ENCODE measurements at regions not wholly inside any gene's neighbourhood (a gene's known extent, or its start where the extent isn't known, plus 50 kb on each side); places are given as distances from the start of the nearest gene placed in this dataset.

DNA sequence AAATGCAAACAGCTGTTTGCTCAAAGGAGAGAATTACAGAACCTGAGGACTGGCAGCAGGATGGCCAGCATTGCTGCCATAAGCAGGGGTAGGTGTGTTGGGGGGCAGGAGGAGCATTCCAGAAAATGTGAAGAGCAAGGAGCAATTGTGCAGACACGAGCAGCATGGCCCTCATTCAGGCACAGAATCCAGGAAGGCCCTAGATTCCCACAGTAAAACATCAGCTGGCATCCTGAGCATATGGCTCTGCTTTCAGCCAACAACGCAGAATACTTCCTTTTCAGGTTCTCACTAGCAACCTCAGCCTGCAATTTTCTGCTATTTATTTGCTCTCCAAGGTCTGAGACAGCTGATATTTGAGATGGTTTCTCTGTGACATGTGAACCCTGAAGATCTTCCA is 243.4 kb upstream of the POU3F2 start:
- 9 to 21% methylated on average over 2 of the region's 2 CpGs for WGBS, 2 donors

DNA sequence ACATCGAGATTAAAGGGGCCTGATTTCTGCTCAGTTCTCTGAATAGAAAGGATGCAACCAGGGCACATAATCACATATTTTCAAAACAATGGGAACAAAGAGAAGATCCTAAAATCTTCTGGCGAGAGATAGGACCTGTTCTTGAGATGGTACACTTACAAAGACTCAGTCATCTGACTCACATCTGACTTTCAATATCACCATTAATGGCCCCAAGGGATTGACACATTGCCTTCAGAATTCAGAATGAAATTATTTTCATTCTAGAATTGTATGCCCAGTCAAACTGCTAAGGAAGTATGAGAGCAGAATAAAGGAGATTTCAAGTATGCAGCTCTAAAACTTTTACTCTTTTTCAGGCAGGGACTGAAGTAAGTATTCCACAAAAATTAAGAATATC is 240.7 kb upstream of the POU3F2 start:
- DNase-seq, result no peak
- Histone ChIP-seq H3K4me1 (no peaks in the 10 kb centered on the region), H3K4me3 (no peak overlapping the region), H3K27me3 (no peaks in the 10 kb centered on the region), H3K27ac (no peak overlapping the region), H3K9me3 (no peaks in the 10 kb centered on the region), H3K36me3 (no peaks in the 10 kb centered on the region)
- TF ChIP-seq, protein P1, sequence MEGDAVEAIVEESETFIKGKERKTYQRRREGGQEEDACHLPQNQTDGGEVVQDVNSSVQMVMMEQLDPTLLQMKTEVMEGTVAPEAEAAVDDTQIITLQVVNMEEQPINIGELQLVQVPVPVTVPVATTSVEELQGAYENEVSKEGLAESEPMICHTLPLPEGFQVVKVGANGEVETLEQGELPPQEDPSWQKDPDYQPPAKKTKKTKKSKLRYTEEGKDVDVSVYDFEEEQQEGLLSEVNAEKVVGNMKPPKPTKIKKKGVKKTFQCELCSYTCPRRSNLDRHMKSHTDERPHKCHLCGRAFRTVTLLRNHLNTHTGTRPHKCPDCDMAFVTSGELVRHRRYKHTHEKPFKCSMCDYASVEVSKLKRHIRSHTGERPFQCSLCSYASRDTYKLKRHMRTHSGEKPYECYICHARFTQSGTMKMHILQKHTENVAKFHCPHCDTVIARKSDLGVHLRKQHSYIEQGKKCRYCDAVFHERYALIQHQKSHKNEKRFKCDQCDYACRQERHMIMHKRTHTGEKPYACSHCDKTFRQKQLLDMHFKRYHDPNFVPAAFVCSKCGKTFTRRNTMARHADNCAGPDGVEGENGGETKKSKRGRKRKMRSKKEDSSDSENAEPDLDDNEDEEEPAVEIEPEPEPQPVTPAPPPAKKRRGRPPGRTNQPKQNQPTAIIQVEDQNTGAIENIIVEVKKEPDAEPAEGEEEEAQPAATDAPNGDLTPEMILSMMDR (IDR thresholded peaks at IDR 0.05), result no peak
- no peak for TF ChIP-seq EP300 (IDR thresholded peaks at IDR 0.05)
- no peak for TF ChIP-seq POLR2AphosphoS5 (IDR thresholded peaks at IDR 0.05)
- TF ChIP-seq POLR2A (IDR thresholded peaks at IDR 0.05), result no peak
- WGBS, 2 donors, result 86 to 88% methylated on average over 2 of the region's 2 CpGs
- intact Hi-C loops (cut with DNase I), result no loop called here

More for the DNA sequence above, 243.4 kb upstream of the POU3F2 start:
- Histone ChIP-seq H3K4me3 (no peak overlapping the region), H3K27ac (no peak overlapping the region), H3K9me3 (no peaks in the 10 kb centered on the region), H3K36me3 (no peaks in the 10 kb centered on the region), H3K4me1 (no peaks in the 10 kb centered on the region), H3K27me3 (no peaks in the 10 kb centered on the region)
- no peak for TF ChIP-seq POLR2A (IDR thresholded peaks at IDR 0.05)
- TF ChIP-seq, protein P1 (IDR thresholded peaks at IDR 0.05), result no peak
- TF ChIP-seq EP300 (IDR thresholded peaks at IDR 0.05), result no peak
- no peak for TF ChIP-seq POLR2AphosphoS5 (IDR thresholded peaks at IDR 0.05)
- intact Hi-C loops (cut with DNase I), result no loop called here
- DNase-seq, result no peak

DNA sequence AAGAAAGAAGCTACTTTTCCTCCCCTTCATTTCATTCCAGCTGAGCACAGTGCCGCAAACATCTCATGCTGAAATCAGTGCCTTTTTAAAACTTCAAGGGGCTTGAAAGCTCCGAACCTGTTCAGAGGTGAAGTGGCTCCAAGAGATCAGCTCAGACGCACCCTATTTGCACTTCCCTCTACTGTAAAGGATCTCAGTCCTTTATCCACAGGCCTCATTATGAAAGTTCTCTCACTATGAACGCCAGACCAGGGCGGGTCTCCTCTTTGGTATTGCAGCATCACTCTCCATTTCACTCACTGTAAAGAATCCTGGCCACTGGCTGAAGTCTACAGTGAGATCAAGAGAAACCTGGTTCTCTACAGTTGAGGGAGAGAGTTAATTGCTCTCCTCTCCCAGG is 232.7 kb upstream of the POU3F2 start:
- intact Hi-C loops (cut with DNase I), result no loop called here
- no peaks in the 10 kb centered on the region for H3K4me1 ChIP-seq
- H3K36me3 ChIP-seq, result no peaks in the 10 kb centered on the region
- no peaks in the 10 kb centered on the region for H3K9me3 ChIP-seq
- no peak for DNase-seq
- no peak overlapping the region for H3K4me3 ChIP-seq
- TF ChIP-seq POLR2AphosphoS5 (IDR thresholded peaks at IDR 0.05) (no peak), POLR2A (IDR thresholded peaks at IDR 0.05) (no peak), EP300 (IDR thresholded peaks at IDR 0.05) (no peak)
- TF ChIP-seq, protein P1 (IDR thresholded peaks at IDR 0.05), result no peak
- 67 to 71% methylated on average over 5 of the region's 5 CpGs for WGBS, 2 donors
- H3K27me3 ChIP-seq, result no peaks in the 10 kb centered on the region
- no peak overlapping the region for H3K27ac ChIP-seq

DNA sequence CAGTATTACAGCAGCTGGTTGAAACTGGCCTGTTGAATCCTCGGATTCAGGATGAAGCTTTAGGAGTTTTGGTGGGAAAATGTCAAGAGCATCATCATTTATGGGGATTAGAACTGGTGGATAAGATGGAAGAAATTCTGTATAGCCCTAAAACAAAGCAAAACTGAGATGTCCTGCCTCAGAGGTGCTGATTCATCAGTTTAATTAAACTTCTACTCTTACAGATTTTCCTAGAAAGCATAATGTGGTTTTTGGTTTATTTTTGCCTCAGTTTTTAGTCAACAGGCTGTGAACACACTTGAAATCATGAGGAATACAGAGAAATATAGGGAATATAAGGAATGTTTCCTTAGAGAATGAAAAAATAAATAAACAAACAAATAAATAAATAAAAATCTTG is 228.7 kb upstream of the POU3F2 start:
- WGBS, 2 donors, result 64 to 76% methylated on average over 1 of the region's 1 CpG
- H3K36me3 ChIP-seq, result no peaks in the 10 kb centered on the region
- intact Hi-C loops (cut with DNase I), result no loop called here
- H3K9me3 ChIP-seq, result peaks cover 0 to 5% (median 0%) of the 10 kb centered on the region in 4 donors
- no peak overlapping the region for H3K4me3 ChIP-seq
- TF ChIP-seq, protein P1 (IDR thresholded peaks at IDR 0.05), result no peak
- no peak for TF ChIP-seq POLR2AphosphoS5 (IDR thresholded peaks at IDR 0.05)
- no peak for TF ChIP-seq EP300 (IDR thresholded peaks at IDR 0.05)
- no peak for TF ChIP-seq POLR2A (IDR thresholded peaks at IDR 0.05)
- H3K27me3 ChIP-seq, result no peaks in the 10 kb centered on the region
- H3K27ac ChIP-seq, result no peak overlapping the region
- no peak for DNase-seq
- no peaks in the 10 kb centered on the region for H3K4me1 ChIP-seq

DNA sequence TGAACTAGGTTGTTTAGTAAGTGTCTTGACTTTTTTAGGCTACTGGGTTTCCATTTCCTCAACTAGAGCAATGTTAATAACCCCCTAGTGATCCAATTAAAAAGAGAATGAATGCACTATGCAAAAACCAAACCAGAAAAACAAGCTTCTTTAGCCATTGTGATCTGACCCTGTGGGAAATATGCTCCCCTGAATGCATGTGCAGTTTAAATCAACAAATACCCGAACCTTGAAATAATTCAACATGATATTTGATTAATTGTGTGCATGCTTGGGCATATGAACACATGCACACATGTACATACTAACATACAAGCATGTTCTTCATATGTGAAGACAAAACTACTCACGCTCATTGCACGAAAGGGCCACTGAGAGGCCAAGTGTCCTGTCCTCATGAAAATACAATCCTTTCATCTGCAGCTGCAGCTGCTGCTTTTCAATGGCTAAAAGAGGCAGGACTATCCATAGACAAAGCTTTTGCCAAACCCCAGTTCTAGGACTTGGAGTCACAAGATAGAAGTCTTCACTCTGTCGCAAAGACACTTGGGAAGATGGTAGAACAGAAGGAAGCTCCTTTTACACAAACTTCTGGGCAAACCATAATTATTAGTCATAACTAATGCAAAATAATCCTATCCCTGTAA is 207.1 kb upstream of the POU3F2 start:
- Histone ChIP-seq H3K9me3 (no peaks in the 10 kb centered on the region), H3K27ac (no peak overlapping the region), H3K27me3 (no peaks in the 10 kb centered on the region), H3K4me3 (no peak overlapping the region), H3K36me3 (no peaks in the 10 kb centered on the region), H3K4me1 (no peaks in the 10 kb centered on the region)
- DNase-seq, result no peak
- WGBS, 2 donors, result 68 to 72% methylated on average over 4 of the region's 4 CpGs
- TF ChIP-seq EP300 (IDR thresholded peaks at IDR 0.05) (no peak), POLR2A (IDR thresholded peaks at IDR 0.05) (no peak), POLR2AphosphoS5 (IDR thresholded peaks at IDR 0.05) (no peak)
- TF ChIP-seq, protein P1 (IDR thresholded peaks at IDR 0.05), result no peak
- intact Hi-C loops (cut with DNase I), result no loop called here

All from sigmoid colon (tissue), 6 donors.